GM23338 (cell line): ENCODE measurements at regions not wholly inside any gene's neighbourhood (a gene's known extent, or its start where the extent isn't known, plus 50 kb on each side); places are given as distances from the start of the nearest gene placed in this dataset.

Experiments
- ATAC-seq: fragments of 200-7000 bp; cut with Tn5 transposase; 3 replicates; pipeline ENCODE4 v1.9.1; 2020
- DNase-seq: peaks from one replicate; pipeline ENCODE4 v3.0.0-alpha.2; 2015; ENCODE audit warnings: low spot score
- H2AFZ ChIP-seq: fragments of 200-600 bp; sonication (generic); 2 replicates; pipeline ENCODE4 v1.8.0; 2016; ENCODE audit warnings: antibody characterized with exemption, mild to moderate bottlenecking, moderate library complexity
- H3F3A ChIP-seq: fragments of 200-600 bp; sonication (generic); replicated peaks from 2 replicates; pipeline ENCODE4 v1.8.0; 2017; ENCODE audit warnings: antibody characterized with exemption, mixed run types, low read depth
- H3K27ac ChIP-seq: fragments of 200-600 bp; sonication (generic); 2 replicates; pipeline ENCODE4 v1.6.1; 2016; ENCODE audit warnings: low read depth
- H3K27me3 ChIP-seq: fragments of 200-600 bp; sonication (generic); 2 replicates; pipeline ENCODE4 v1.8.0; 2016; ENCODE audit warnings: mild to moderate bottlenecking, mixed run types, moderate library complexity; ENCODE audit not compliant: insufficient read depth
- H3K36me3 ChIP-seq: fragments of 200-600 bp; sonication (generic); 2 replicates; pipeline ENCODE4 v1.8.0; 2016; ENCODE audit warnings: mild to moderate bottlenecking; ENCODE audit not compliant: insufficient read depth
- H3K4me1 ChIP-seq: fragments of 200-600 bp; sonication (generic); 2 replicates; pipeline ENCODE4 v1.8.0; 2016; ENCODE audit warnings: mild to moderate bottlenecking, moderate library complexity; ENCODE audit not compliant: insufficient read depth
- H3K4me2 ChIP-seq: fragments of 200-600 bp; sonication (generic); 2 replicates; pipeline ENCODE4 v1.7.1; 2017; ENCODE audit warnings: mixed run types
- H3K4me3 ChIP-seq: fragments of 200-600 bp; sonication (generic); 2 replicates; pipeline ENCODE4 v1.6.1; 2016; ENCODE audit warnings: mixed run types
- H3K79me2 ChIP-seq: fragments of 200-600 bp; sonication (generic); replicated peaks from 2 replicates; pipeline ENCODE4 v1.8.0; 2017; ENCODE audit warnings: mild to moderate bottlenecking; ENCODE audit not compliant: insufficient read depth
- H3K9me2 ChIP-seq: fragments of 200-600 bp; sonication (generic); 2 replicates; pipeline ENCODE4 v1.8.0; 2017; ENCODE audit not compliant: insufficient read depth
- H4K20me1 ChIP-seq: fragments of 200-600 bp; sonication (generic); replicated peaks from 2 replicates; pipeline ENCODE4 v1.8.0; 2017; ENCODE audit warnings: mild to moderate bottlenecking; ENCODE audit not compliant: insufficient read depth
- H3K27ac Mint-ChIP-seq: 2 replicates; pipeline ENCODE4 v1.8.0; 2020; ENCODE audit warnings: inconsistent platforms, mild to moderate bottlenecking, moderate library complexity, mixed read lengths
- H3K27me3 Mint-ChIP-seq: 3 replicates; pipeline ENCODE4 v1.8.0; 2022; ENCODE audit warnings: low read depth, mild to moderate bottlenecking, moderate library complexity, mixed read lengths, inconsistent platforms; ENCODE audit not compliant: insufficient read depth, poor library complexity
- H3K36me3 Mint-ChIP-seq: 3 replicates; pipeline ENCODE4 v1.8.0; 2021; ENCODE audit warnings: low read depth, mild to moderate bottlenecking, inconsistent platforms, moderate library complexity, mixed read lengths
- H3K4me1 Mint-ChIP-seq: 3 replicates; pipeline ENCODE4 v1.8.0; 2020; ENCODE audit warnings: mild to moderate bottlenecking, inconsistent platforms, mixed read lengths
- H3K4me3 Mint-ChIP-seq: 3 replicates; pipeline ENCODE4 v1.8.0; 2021; ENCODE audit warnings: moderate library complexity, mild to moderate bottlenecking, inconsistent platforms, mixed read lengths
- H3K9me3 Mint-ChIP-seq: 3 replicates; pipeline ENCODE4 v1.8.0; 2020; ENCODE audit warnings: moderate library complexity, mild to moderate bottlenecking, inconsistent platforms, mixed read lengths
- EZH2phosphoT487 ChIP-seq: fragments of 200-600 bp; sonication (generic); IDR thresholded peaks from one replicate; pipeline ENCODE4 v1.8.1; 2018; ENCODE audit warnings: antibody characterized with exemption; ENCODE audit not compliant: unreplicated experiment
- NANOG ChIP-seq: IDR thresholded peaks from 2 replicates; pipeline ENCODE4 v1.6.1; 2016; ENCODE audit warnings: antibody characterized with exemption, borderline replicate concordance
- ZNF114 ChIP-seq: fragments of 250-450 bp; sonication (Bioruptor Pico); IDR thresholded peaks from 2 replicates; pipeline ENCODE4 v1.5.0; 2020; ENCODE audit warnings: mild to moderate bottlenecking, moderate library complexity
- ZNF331 ChIP-seq: fragments of 250-450 bp; sonication (Bioruptor Pico); IDR thresholded peaks from 2 replicates; pipeline ENCODE4 v1.5.0; 2020; ENCODE audit warnings: low read depth, mild to moderate bottlenecking, moderate library complexity
- TF ChIP-seq, protein P1 (sequence below): IDR thresholded peaks from one replicate; pipeline ENCODE4 v1.6.1; 2018; ENCODE audit warnings: antibody characterized with exemption; ENCODE audit not compliant: unreplicated experiment
- TF ChIP-seq, protein P2 (sequence below), 2 experiments: fragments of 200-600 bp in 1 of 2; sonication (generic) in 1 of 2; conservative IDR thresholded peaks; 2 replicates each; pipeline versions ENCODE4 v1.5.1 to v1.6.1; 2016 to 2017; ENCODE audit warnings: antibody characterized with exemption in 2 of 2, low read depth in 2 of 2, mild to moderate bottlenecking in 2 of 2, moderate library complexity in 1 of 2
- TF ChIP-seq, protein P3 (sequence below): fragments of 250-450 bp; sonication (Bioruptor Pico); IDR thresholded peaks from 2 replicates; pipeline ENCODE4 v1.5.0; 2020; ENCODE audit warnings: mild to moderate bottlenecking, moderate library complexity

DNA sequence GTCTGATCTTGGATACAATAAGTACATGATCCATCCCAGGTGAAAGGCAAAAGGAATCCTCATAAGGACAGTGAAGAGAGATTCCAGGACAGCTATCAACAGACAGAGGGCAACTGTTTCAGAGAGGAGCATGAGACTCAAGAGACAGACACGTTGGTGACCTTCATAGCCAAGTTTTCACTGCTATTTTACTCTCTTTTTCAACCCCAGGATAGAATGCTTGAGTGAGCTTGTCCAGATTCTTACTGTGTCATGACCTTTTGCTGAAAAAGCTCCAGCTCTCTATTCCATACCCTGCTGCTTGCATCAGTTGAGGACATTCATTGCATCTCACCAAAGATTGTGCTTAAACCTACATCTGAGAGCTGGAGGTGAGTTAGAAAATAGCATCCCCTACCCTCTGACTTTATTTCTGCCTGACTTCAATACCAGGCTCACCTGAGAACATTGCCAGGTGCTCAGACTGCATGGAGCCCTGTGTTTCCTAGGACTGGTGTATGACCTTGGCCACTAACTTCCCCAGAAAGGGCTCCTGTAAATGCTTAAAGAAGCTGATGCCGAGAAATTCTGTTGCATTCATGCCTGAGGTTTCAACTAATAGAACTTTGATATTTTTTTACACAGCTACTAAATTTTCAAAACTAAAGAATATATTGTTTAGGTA, 70.4 kb upstream of the TMEM17 start (continued):
- TF ChIP-seq, protein P1, sequence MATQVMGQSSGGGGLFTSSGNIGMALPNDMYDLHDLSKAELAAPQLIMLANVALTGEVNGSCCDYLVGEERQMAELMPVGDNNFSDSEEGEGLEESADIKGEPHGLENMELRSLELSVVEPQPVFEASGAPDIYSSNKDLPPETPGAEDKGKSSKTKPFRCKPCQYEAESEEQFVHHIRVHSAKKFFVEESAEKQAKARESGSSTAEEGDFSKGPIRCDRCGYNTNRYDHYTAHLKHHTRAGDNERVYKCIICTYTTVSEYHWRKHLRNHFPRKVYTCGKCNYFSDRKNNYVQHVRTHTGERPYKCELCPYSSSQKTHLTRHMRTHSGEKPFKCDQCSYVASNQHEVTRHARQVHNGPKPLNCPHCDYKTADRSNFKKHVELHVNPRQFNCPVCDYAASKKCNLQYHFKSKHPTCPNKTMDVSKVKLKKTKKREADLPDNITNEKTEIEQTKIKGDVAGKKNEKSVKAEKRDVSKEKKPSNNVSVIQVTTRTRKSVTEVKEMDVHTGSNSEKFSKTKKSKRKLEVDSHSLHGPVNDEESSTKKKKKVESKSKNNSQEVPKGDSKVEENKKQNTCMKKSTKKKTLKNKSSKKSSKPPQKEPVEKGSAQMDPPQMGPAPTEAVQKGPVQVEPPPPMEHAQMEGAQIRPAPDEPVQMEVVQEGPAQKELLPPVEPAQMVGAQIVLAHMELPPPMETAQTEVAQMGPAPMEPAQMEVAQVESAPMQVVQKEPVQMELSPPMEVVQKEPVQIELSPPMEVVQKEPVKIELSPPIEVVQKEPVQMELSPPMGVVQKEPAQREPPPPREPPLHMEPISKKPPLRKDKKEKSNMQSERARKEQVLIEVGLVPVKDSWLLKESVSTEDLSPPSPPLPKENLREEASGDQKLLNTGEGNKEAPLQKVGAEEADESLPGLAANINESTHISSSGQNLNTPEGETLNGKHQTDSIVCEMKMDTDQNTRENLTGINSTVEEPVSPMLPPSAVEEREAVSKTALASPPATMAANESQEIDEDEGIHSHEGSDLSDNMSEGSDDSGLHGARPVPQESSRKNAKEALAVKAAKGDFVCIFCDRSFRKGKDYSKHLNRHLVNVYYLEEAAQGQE: no peak
- TF ChIP-seq ZNF114: no peak
- no peak for TF ChIP-seq ZNF331 (CRISPR knock-in tag)
- TF ChIP-seq EZH2phosphoT487: no peak

DNA sequence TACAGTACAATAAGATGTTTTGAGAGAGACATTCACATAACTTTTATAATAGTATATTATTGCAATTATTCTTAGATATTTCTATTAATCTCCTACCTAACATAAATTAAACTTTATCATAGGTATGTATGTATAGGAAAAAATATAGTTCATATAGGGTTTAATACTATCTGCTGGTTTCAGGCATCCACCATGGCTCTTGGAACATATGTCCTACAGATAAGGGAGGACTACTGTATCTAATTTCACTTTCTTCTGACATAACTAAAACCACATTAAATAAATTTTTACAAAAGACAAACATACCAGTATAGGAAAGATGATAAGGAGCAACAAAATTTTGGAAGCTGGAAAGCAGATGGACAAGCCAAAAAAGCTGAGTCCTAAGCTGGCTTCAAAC, 67.9 kb upstream of the TMEM17 start:
- no peak overlapping the region for H3K4me2 ChIP-seq
- no peaks in the 10 kb centered on the region for H3F3A ChIP-seq
- no peak overlapping the region for H3K4me3 ChIP-seq
- Mint-ChIP-seq H3K9me3 (no peaks in the 10 kb centered on the region), H3K36me3 (no peaks in the 10 kb centered on the region), H3K4me3 (no peak overlapping the region), H3K27me3 (peaks cover 6% of the 10 kb centered on the region), H3K4me1 (peaks cover 15% of the 10 kb centered on the region), H3K27ac (no peak overlapping the region)
- peaks cover 32% of the 10 kb centered on the region for H3K27me3 ChIP-seq
- no peaks in the 10 kb centered on the region for H3K36me3 ChIP-seq
- no peak overlapping the region for H3K27ac ChIP-seq
- DNase-seq: no peak
- H3K79me2 ChIP-seq: no peaks in the 10 kb centered on the region
- H3K4me1 ChIP-seq: peaks cover 12% of the 10 kb centered on the region
- H2AFZ ChIP-seq: no peak overlapping the region
- no peaks in the 10 kb centered on the region for H3K9me2 ChIP-seq
- TF ChIP-seq, protein P2, sequence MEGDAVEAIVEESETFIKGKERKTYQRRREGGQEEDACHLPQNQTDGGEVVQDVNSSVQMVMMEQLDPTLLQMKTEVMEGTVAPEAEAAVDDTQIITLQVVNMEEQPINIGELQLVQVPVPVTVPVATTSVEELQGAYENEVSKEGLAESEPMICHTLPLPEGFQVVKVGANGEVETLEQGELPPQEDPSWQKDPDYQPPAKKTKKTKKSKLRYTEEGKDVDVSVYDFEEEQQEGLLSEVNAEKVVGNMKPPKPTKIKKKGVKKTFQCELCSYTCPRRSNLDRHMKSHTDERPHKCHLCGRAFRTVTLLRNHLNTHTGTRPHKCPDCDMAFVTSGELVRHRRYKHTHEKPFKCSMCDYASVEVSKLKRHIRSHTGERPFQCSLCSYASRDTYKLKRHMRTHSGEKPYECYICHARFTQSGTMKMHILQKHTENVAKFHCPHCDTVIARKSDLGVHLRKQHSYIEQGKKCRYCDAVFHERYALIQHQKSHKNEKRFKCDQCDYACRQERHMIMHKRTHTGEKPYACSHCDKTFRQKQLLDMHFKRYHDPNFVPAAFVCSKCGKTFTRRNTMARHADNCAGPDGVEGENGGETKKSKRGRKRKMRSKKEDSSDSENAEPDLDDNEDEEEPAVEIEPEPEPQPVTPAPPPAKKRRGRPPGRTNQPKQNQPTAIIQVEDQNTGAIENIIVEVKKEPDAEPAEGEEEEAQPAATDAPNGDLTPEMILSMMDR (conservative IDR thresholded peaks at IDR 0.05; ENCODE audit: low read depth in 2 of 2): no peak
- no peak for TF ChIP-seq NANOG
- no peaks in the 10 kb centered on the region for H4K20me1 ChIP-seq
- ATAC-seq: no peak

DNA sequence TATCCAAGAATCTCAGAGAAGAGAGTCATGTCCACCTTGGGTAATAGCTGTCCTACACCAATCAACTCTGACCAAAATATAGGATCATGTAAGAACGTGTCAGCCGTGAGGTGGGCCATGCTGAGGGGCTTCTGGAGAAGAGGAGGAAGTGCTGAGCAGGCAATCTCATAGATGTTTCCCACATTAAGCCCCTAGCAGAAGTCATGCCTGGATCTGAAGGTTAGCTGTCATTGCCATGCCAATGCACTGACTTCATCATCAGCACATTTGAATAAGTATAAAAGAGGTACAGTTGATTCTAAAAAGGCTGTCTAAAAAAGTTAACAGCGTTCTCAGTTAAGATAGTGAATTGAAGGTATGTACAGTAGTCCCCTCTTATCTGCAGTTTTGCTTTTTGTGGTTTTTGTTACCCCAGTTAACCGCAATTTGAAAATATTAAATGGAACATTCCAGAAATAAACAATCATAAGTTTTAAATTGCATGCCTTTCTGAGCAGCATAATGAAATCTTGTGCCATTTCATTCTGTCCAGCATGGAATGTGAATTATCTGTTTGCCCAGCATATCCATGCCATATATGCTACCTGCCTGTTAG, 67.2 kb upstream of the TMEM17 start:
- Histone ChIP-seq H3K79me2 (no peaks in the 10 kb centered on the region), H3K9me2 (no peaks in the 10 kb centered on the region), H3K4me3 (no peak overlapping the region), H3K27ac (no peak overlapping the region), H3K4me2 (no peak overlapping the region), H3F3A (no peaks in the 10 kb centered on the region), H2AFZ (no peak overlapping the region), H4K20me1 (no peaks in the 10 kb centered on the region), H3K36me3 (no peaks in the 10 kb centered on the region), H3K27me3 (peaks cover 32% of the 10 kb centered on the region), H3K4me1 (peaks cover 12% of the 10 kb centered on the region)
- Mint-ChIP-seq H3K4me3 (no peak overlapping the region), H3K4me1 (peaks cover 15% of the 10 kb centered on the region), H3K27me3 (peaks cover 6% of the 10 kb centered on the region), H3K9me3 (no peaks in the 10 kb centered on the region), H3K36me3 (no peaks in the 10 kb centered on the region), H3K27ac (no peak overlapping the region)
- no peak for ATAC-seq
- DNase-seq: no peak
- no peak for TF ChIP-seq ZNF114
- TF ChIP-seq, protein P3, sequence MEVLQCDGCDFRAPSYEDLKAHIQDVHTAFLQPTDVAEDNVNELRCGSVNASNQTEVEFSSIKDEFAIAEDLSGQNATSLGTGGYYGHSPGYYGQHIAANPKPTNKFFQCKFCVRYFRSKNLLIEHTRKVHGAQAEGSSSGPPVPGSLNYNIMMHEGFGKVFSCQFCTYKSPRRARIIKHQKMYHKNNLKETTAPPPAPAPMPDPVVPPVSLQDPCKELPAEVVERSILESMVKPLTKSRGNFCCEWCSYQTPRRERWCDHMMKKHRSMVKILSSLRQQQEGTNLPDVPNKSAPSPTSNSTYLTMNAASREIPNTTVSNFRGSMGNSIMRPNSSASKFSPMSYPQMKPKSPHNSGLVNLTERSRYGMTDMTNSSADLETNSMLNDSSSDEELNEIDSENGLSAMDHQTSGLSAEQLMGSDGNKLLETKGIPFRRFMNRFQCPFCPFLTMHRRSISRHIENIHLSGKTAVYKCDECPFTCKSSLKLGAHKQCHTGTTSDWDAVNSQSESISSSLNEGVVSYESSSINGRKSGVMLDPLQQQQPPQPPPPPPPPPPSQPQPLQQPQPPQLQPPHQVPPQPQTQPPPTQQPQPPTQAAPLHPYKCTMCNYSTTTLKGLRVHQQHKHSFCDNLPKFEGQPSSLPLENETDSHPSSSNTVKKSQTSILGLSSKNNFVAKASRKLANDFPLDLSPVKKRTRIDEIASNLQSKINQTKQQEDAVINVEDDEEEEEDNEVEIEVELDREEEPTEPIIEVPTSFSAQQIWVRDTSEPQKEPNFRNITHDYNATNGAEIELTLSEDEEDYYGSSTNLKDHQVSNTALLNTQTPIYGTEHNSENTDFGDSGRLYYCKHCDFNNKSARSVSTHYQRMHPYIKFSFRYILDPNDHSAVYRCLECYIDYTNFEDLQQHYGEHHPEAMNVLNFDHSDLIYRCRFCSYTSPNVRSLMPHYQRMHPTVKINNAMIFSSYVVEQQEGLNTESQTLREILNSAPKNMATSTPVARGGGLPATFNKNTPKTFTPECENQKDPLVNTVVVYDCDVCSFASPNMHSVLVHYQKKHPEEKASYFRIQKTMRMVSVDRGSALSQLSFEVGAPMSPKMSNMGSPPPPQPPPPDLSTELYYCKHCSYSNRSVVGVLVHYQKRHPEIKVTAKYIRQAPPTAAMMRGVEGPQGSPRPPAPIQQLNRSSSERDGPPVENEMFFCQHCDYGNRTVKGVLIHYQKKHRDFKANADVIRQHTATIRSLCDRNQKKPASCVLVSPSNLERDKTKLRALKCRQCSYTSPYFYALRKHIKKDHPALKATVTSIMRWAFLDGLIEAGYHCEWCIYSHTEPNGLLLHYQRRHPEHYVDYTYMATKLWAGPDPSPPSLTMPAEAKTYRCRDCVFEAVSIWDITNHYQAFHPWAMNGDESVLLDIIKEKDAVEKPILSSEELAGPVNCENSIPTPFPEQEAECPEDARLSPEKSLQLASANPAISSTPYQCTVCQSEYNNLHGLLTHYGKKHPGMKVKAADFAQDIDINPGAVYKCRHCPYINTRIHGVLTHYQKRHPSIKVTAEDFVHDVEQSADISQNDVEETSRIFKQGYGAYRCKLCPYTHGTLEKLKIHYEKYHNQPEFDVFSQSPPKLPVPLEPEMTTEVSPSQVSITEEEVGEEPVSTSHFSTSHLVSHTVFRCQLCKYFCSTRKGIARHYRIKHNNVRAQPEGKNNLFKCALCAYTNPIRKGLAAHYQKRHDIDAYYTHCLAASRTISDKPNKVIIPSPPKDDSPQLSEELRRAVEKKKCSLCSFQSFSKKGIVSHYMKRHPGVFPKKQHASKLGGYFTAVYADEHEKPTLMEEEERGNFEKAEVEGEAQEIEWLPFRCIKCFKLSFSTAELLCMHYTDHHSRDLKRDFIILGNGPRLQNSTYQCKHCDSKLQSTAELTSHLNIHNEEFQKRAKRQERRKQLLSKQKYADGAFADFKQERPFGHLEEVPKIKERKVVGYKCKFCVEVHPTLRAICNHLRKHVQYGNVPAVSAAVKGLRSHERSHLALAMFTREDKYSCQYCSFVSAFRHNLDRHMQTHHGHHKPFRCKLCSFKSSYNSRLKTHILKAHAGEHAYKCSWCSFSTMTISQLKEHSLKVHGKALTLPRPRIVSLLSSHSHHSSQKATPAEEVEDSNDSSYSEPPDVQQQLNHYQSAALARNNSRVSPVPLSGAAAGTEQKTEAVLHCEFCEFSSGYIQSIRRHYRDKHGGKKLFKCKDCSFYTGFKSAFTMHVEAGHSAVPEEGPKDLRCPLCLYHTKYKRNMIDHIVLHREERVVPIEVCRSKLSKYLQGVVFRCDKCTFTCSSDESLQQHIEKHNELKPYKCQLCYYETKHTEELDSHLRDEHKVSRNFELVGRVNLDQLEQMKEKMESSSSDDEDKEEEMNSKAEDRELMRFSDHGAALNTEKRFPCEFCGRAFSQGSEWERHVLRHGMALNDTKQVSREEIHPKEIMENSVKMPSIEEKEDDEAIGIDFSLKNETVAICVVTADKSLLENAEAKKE (CRISPR knock-in tag): no peak
